ENCODE measurements at regions not wholly inside any gene's neighbourhood (a gene's known extent, or its start where the extent isn't known, plus 50 kb on each side); places are given as distances from the start of the nearest gene placed in this dataset.

GRCh38 chr5:58393716-58394115 lies 66.2 kb downstream of the PLK2 start:
- Histone ChIP-seq H3K36me3 (ENCODE audit: control insufficient read depth, insufficient read depth, low read length) (no peaks in the 10 kb centered on the region), H3K27me3 (ENCODE audit: control insufficient read depth, insufficient read depth, low read length) (no peaks in the 10 kb centered on the region), H3K9me3 (ENCODE audit: control insufficient read depth, insufficient read depth, low read depth, low read length) (no peaks in the 10 kb centered on the region), H3K4me3 (ENCODE audit: low read depth in 2 of 2, low read length in 2 of 2) (no peak overlapping the region), H3K27ac (ENCODE audit: low read length) (no peak overlapping the region), H3K4me1 (ENCODE audit: control insufficient read depth, insufficient read depth, low read length) (no peaks in the 10 kb centered on the region)
- intact Hi-C loops (cut with micrococcal nuclease; ENCODE audit: unreplicated experiment) = no loop called here
- BruUV-seq (replicated peaks) = no TSS peak
- ATAC-seq (no peak), DNase-seq (ENCODE audit: low read depth, low spot score) (no peak)
- TF ChIP-seq REST (IDR thresholded peaks at IDR 0.05; ENCODE audit: insufficient read depth in 1 of 2, low read depth in 2 of 2, low read length in 1 of 2) = no peak
- TF ChIP-seq POLR2AphosphoS5 (IDR thresholded peaks at IDR 0.05; ENCODE audit: low read depth, low read length) = no peak
- TF ChIP-seq TCF7L2 (IDR thresholded peaks at IDR 0.05; ENCODE audit: low read depth, low read length) = no peak
- TF ChIP-seq CTCF (IDR thresholded peaks at IDR 0.05) = no peak
- TF ChIP-seq SIN3A (IDR thresholded peaks at IDR 0.05; ENCODE audit: borderline replicate concordance, insufficient read depth, low read depth, low read length) = no peak
- POLR2A ChIA-PET = no interaction called here
- in situ Hi-C loops (cut with HindIII; ENCODE audit: low pct_unique_long_range_greater_than_20kb, low sequenced_read_pairs) = no loop called here
- CTCF ChIA-PET = no interaction called here

GRCh38 chr5:58392496-58392895 lies 67.4 kb downstream of the PLK2 start:
- no TSS peak for BruUV-seq (replicated peaks)
- intact Hi-C loops (cut with micrococcal nuclease; ENCODE audit: unreplicated experiment) = no loop called here

More at GRCh38 chr5:58392496-58392895, 67.4 kb downstream of the PLK2 start:
- no peak for ATAC-seq
- Histone ChIP-seq H3K4me3 (ENCODE audit: low read depth in 2 of 2, low read length in 2 of 2) (no peak overlapping the region), H3K4me1 (ENCODE audit: control insufficient read depth, insufficient read depth, low read length) (no peaks in the 10 kb centered on the region), H3K27ac (ENCODE audit: low read length) (no peak overlapping the region), H3K36me3 (ENCODE audit: control insufficient read depth, insufficient read depth, low read length) (no peaks in the 10 kb centered on the region), H3K9me3 (ENCODE audit: control insufficient read depth, insufficient read depth, low read depth, low read length) (no peaks in the 10 kb centered on the region), H3K27me3 (ENCODE audit: control insufficient read depth, insufficient read depth, low read length) (no peaks in the 10 kb centered on the region)
- in situ Hi-C loops (cut with HindIII; ENCODE audit: low pct_unique_long_range_greater_than_20kb, low sequenced_read_pairs) = no loop called here
- DNase-seq (ENCODE audit: low read depth, low spot score) = no peak
- ChIA-PET CTCF (no interaction called here), POLR2A (interaction anchor here (0.7 kb wide), 1 partner anchor 133 kb away, joined by 3 read pairs; no protein-coding TSS in a partner anchor)
- TF ChIP-seq SIN3A (IDR thresholded peaks at IDR 0.05; ENCODE audit: borderline replicate concordance, insufficient read depth, low read depth, low read length) (no peak), REST (IDR thresholded peaks at IDR 0.05; ENCODE audit: insufficient read depth in 1 of 2, low read depth in 2 of 2, low read length in 1 of 2) (no peak), CTCF (IDR thresholded peaks at IDR 0.05) (no peak), POLR2AphosphoS5 (IDR thresholded peaks at IDR 0.05; ENCODE audit: low read depth, low read length) (no peak), TCF7L2 (IDR thresholded peaks at IDR 0.05; ENCODE audit: low read depth, low read length) (no peak)

All from Panc1 (cell line).